ENCODE measurements at regions not wholly inside any gene's neighbourhood (a gene's known extent, or its start where the extent isn't known, plus 50 kb on each side); places are given as distances from the start of the nearest gene placed in this dataset.

DNA sequence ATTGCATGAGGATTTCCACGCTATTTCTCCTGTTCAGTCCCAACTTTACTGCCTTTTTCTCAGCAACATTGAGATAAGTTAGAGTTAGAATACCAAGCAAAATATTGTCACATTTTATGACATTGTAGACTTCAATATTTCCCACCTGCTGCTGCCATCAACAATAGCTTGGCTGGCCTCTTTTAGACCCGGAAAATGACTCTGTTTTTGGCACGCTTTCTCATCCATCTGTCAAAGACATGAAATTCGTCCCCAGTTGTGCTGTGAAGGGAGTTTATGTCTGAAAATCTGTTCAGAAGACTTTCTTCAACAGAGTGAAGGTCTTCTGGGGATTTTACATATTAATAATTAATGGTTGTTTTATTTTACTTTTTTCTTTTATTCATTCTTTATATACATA lies 857.3 kb downstream of the FRK start:
- H3K79me2 ChIP-seq (replicated peaks; ENCODE audit: insufficient read depth), result no peaks in the 10 kb centered on the region
- no peak overlapping the region for H2AFZ ChIP-seq
- Mint-ChIP-seq H3K9me3 (peaks cover 10% of the 10 kb centered on the region), H3K27ac (no peak overlapping the region), H3K4me3 (no peak overlapping the region), H3K27me3 (ENCODE audit: insufficient read depth, low read depth, poor library complexity) (peaks cover 2% of the 10 kb centered on the region), H3K36me3 (ENCODE audit: low read depth) (peaks cover 7% of the 10 kb centered on the region; the same call in 1 of the 3 replicates), H3K4me1 (no peaks in the 10 kb centered on the region)
- H3K4me2 ChIP-seq, result no peak overlapping the region
- no peaks in the 10 kb centered on the region for H3K4me1 ChIP-seq (ENCODE audit: insufficient read depth)
- 0 out of 2 replicates have a peak, but pooled peaks cover 9% of the 10 kb centered on the region for H3K9me2 ChIP-seq (ENCODE audit: insufficient read depth)
- H3F3A ChIP-seq (replicated peaks; ENCODE audit: low read depth), result no peaks in the 10 kb centered on the region
- no peaks in the 10 kb centered on the region for H3K27me3 ChIP-seq (ENCODE audit: insufficient read depth)
- no peak overlapping the region for H3K4me3 ChIP-seq
- no peaks in the 10 kb centered on the region; the same call in 1 of the 2 replicates for H3K36me3 ChIP-seq (ENCODE audit: insufficient read depth)
- H3K27ac ChIP-seq (ENCODE audit: low read depth), result no peak overlapping the region
- DNase-seq (ENCODE audit: low spot score), result no peak
- no peaks in the 10 kb centered on the region for H4K20me1 ChIP-seq (replicated peaks; ENCODE audit: insufficient read depth)
- no peak for ATAC-seq
- no peak for TF ChIP-seq ETS1 (IDR thresholded peaks at IDR 0.05)
- no peak for TF ChIP-seq REST (IDR thresholded peaks at IDR 0.05; ENCODE audit: unreplicated experiment)
- no peak for TF ChIP-seq EZH2phosphoT487 (IDR thresholded peaks at IDR 0.05; ENCODE audit: unreplicated experiment)
- TF ChIP-seq CREB1 (CRISPR knock-in tag; IDR thresholded peaks at IDR 0.05; ENCODE audit: low read depth), result no peak
- TF ChIP-seq ZNF331 (CRISPR knock-in tag; IDR thresholded peaks at IDR 0.05; ENCODE audit: low read depth), result no peak
- TF ChIP-seq EZH2 (IDR thresholded peaks at IDR 0.05; ENCODE audit: low read depth, unreplicated experiment), result no peak
- no peak for TF ChIP-seq JUNB (IDR thresholded peaks at IDR 0.05; ENCODE audit: unreplicated experiment)
- TF ChIP-seq ZNF114 (CRISPR knock-in tag; IDR thresholded peaks at IDR 0.05), result no peak
- TF ChIP-seq POLR2AphosphoS5 (IDR thresholded peaks at IDR 0.05; ENCODE audit: low read depth), result no peak
- TF ChIP-seq, protein P1, sequence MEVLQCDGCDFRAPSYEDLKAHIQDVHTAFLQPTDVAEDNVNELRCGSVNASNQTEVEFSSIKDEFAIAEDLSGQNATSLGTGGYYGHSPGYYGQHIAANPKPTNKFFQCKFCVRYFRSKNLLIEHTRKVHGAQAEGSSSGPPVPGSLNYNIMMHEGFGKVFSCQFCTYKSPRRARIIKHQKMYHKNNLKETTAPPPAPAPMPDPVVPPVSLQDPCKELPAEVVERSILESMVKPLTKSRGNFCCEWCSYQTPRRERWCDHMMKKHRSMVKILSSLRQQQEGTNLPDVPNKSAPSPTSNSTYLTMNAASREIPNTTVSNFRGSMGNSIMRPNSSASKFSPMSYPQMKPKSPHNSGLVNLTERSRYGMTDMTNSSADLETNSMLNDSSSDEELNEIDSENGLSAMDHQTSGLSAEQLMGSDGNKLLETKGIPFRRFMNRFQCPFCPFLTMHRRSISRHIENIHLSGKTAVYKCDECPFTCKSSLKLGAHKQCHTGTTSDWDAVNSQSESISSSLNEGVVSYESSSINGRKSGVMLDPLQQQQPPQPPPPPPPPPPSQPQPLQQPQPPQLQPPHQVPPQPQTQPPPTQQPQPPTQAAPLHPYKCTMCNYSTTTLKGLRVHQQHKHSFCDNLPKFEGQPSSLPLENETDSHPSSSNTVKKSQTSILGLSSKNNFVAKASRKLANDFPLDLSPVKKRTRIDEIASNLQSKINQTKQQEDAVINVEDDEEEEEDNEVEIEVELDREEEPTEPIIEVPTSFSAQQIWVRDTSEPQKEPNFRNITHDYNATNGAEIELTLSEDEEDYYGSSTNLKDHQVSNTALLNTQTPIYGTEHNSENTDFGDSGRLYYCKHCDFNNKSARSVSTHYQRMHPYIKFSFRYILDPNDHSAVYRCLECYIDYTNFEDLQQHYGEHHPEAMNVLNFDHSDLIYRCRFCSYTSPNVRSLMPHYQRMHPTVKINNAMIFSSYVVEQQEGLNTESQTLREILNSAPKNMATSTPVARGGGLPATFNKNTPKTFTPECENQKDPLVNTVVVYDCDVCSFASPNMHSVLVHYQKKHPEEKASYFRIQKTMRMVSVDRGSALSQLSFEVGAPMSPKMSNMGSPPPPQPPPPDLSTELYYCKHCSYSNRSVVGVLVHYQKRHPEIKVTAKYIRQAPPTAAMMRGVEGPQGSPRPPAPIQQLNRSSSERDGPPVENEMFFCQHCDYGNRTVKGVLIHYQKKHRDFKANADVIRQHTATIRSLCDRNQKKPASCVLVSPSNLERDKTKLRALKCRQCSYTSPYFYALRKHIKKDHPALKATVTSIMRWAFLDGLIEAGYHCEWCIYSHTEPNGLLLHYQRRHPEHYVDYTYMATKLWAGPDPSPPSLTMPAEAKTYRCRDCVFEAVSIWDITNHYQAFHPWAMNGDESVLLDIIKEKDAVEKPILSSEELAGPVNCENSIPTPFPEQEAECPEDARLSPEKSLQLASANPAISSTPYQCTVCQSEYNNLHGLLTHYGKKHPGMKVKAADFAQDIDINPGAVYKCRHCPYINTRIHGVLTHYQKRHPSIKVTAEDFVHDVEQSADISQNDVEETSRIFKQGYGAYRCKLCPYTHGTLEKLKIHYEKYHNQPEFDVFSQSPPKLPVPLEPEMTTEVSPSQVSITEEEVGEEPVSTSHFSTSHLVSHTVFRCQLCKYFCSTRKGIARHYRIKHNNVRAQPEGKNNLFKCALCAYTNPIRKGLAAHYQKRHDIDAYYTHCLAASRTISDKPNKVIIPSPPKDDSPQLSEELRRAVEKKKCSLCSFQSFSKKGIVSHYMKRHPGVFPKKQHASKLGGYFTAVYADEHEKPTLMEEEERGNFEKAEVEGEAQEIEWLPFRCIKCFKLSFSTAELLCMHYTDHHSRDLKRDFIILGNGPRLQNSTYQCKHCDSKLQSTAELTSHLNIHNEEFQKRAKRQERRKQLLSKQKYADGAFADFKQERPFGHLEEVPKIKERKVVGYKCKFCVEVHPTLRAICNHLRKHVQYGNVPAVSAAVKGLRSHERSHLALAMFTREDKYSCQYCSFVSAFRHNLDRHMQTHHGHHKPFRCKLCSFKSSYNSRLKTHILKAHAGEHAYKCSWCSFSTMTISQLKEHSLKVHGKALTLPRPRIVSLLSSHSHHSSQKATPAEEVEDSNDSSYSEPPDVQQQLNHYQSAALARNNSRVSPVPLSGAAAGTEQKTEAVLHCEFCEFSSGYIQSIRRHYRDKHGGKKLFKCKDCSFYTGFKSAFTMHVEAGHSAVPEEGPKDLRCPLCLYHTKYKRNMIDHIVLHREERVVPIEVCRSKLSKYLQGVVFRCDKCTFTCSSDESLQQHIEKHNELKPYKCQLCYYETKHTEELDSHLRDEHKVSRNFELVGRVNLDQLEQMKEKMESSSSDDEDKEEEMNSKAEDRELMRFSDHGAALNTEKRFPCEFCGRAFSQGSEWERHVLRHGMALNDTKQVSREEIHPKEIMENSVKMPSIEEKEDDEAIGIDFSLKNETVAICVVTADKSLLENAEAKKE (CRISPR knock-in tag; IDR thresholded peaks at IDR 0.05), result no peak
- no peak for TF ChIP-seq NANOG (IDR thresholded peaks at IDR 0.05; ENCODE audit: borderline replicate concordance)
- TF ChIP-seq CTCF (conservative IDR thresholded peaks at IDR 0.05; ENCODE audit: low read depth in 2 of 2), result no peak
- no peak for TF ChIP-seq STAT1 (IDR thresholded peaks at IDR 0.05; ENCODE audit: unreplicated experiment)

All from GM23338 (cell line).